Glomerular endothelial cell (primary cell): ENCODE measurements at regions not wholly inside any gene's neighbourhood (a gene's known extent, or its start where the extent isn't known, plus 50 kb on each side); places are given as distances from the start of the nearest gene placed in this dataset.

Experiments used
- DNase-seq: peaks from one replicate; pipeline ENCODE4 v3.0.0-alpha.2; 2011; ENCODE audit warnings: low read depth, low spot score; ENCODE audit errors: extremely low read depth

- no peak for DNase-seq
These were observed 665.0 kb downstream of the NTRK3 start for GRCh38 chr15:87591582-87591981.

DNA sequence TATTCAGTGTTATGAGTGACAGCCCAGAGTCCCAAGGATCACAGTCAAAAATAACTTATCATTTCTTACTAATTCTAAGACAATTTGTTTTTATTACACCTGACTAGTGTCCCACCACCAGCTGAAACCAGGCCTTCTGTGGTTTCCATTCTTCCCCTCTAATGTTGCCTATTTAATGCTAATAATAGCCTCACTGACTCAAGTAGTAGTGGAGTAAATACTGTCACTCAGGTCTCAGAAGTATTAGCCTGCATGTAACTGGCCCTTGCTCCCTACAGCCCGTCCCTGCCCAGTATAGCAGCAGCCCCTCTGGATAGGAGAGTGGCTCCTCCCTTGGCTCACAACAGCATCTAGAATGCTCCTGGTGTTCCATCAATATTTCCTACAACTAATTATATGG is 665.5 kb downstream of the NTRK3 start:
- DNase-seq = no peak

GRCh38 chr15:87589134-87589533 is 667.4 kb downstream of the NTRK3 start:
- DNase-seq = no peak

GRCh38 chr15:87582169-87582568 is 674.4 kb downstream of the NTRK3 start:
- no peak for DNase-seq

GRCh38 chr15:87579537-87579936 is 677.0 kb downstream of the NTRK3 start:
- DNase-seq = no peak

DNA sequence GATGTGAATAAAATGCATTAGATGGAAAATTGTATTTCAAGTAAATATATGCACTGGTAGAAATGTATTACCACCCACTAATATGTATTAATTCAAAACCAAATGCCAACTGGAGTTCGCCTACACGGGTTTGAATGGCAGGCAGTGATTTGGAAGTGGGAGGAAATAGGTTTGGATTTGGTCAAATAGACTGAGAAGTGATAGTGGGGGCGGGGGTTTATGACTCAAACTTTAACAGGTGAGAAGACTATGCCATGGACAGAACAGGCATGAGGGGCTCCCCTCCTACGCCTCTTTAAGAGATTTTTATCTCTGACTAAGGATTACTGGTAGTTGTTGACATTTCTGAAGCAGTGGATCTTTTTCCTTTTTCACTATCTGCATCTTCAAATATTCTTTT is 677.8 kb downstream of the NTRK3 start:
- no peak for DNase-seq

DNA sequence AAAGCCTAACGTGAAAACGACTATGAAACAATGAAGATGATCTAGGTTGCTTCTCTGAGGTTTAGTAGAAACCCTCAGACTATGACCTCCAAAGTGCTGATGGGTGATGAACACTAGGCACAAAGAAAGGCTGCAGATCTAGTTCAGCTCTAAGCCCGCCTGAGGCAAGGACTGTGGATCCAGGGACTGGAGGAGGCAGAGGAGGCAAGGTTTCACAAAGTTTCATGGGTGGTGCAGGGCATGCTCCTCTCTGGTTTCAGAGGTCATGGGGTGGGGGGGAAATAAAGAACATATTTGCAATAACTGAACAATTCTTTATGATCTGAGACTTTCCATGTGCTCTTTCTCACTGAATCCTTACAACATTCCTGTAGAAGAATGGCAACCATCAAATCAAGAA is 679.2 kb downstream of the NTRK3 start:
- no peak for DNase-seq

- DNase-seq = no peak
These were observed 679.9 kb downstream of the NTRK3 start for GRCh38 chr15:87576486-87577176.

DNA sequence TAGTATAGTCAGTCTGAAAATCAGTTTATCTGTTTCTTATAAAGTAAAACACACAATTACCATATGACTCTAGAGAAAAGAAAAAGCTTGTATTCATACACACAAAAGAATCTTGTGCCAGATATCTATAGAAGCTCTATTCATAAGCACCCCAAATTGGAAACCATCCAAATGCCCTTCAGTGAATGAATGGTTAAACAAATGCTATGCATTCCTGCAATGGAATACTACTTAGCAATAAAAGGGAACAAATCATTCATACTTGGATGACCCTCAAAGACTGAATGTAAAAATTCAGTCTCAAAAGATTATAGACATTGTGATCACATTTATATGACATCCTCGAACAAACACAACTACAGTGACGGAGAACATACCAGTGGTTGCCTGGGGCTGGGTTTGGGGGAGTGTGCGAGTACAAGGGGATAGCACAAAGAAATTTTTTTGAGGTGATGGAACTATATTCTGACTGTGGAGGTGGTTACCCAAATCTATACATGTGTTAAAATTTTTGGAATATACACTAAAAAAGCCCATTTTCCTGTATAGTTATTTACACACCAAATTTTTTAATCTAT is 680.6 kb downstream of the NTRK3 start:
- DNase-seq = no peak

GRCh38 chr15:87573534-87573933 is 683.0 kb downstream of the NTRK3 start:
- no peak for DNase-seq

DNA sequence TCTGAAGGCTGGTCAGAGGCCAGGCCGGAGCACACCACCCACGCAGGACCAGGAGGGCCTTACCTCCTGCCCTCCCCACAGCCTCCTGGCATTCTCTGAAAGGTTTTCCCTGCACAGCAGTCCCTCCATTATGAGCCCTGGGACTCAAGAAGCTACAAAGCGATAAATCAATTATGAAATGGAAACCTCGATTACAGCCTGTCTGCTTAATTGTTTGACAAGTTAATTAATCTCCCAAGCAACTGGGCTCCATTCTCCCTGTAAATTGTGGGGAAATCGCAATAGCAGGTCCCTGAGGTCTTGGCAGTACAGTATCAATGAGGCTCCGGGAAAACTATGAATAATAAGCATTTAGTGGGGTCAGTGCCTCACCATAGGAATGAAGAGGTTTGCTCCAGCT is 683.5 kb downstream of the NTRK3 start:
- DNase-seq = no peak

GRCh38 chr15:87572381-87572910 is 684.1 kb downstream of the NTRK3 start:
- DNase-seq = no peak

- DNase-seq = no peak
These were observed 686.3 kb downstream of the NTRK3 start for GRCh38 chr15:87570206-87570605.

DNA sequence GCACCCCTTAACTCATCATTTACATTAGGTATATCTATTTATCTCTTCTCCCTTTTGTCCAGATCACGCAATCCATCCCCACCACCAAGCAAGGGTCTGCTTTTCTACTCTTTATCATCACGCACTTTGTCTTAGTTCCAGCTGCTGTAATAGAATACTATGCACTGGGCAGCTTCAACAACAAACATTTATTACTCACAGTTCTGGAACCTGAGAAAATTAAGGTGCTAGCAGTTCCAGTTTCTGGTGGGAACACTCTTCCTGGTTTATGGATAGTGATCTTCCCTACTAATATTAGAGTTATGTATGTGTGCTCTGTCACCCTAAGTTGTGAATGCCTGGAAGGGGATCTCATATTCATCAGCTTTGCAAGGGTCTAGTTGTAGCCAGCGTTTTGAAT is 687.0 kb downstream of the NTRK3 start:
- no peak for DNase-seq

- DNase-seq = no peak
These were observed 689.0 kb downstream of the NTRK3 start for GRCh38 chr15:87567406-87568030.

- no peak for DNase-seq
These were observed 690.3 kb downstream of the NTRK3 start for GRCh38 chr15:87566236-87566635.

DNA sequence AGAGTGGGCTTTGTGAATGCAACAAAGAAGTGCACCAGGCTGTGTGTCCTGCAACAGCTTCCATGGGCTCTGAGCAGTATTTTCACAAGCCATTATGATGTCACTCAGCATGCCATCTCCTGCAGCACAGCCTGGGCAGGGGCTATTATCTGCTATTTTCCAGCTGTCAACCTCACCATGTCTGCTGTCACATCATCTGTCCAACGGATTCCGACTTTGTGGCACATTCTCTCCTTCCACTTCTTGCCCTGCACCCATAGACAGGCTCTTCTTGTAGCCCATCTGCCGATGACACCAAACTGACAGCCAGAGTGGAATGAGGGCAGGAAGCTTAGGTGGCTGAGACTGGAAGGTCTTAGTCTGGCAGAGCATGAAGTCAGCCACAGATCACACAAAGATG is 691.9 kb downstream of the NTRK3 start:
- no peak for DNase-seq

DNA sequence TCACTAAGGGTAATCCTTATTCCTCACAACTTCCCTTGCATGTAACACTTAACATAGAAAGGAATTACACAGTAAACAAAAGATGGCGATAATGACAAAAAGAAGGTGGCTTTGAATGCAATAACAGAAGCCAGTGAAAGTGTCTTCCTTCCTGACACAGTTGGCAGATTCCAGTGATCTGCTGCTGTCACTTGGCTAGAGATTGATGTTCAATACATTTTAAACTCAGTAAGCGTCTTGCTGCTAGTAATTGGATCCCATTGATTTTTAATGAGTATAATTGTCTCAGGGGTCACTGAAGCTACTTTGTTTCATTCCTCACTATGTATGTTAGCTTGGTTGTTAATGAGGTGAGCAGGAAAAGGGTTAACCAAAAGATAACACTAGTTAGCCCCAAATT is 692.7 kb downstream of the NTRK3 start:
- no peak for DNase-seq

- DNase-seq = no peak
These were observed 694.3 kb downstream of the NTRK3 start for GRCh38 chr15:87562203-87562602.

DNA sequence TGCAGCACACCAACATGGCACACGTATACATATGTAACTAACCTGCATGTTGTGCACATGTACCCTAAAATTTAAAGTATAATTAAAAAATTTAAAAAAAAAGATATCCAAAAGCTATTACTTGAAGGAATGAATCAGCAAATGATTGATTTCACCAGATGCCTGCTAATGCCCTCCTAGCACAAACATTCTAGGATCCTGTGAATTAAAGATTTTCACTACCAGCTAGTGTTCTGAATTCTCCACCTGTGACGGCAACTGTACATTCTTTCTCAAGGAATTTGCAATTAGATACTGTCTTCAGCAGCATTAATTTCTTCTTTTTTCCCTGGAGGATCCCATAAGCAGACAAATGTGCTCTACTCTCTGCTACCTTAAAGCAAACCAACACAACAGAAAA is 694.9 kb downstream of the NTRK3 start:
- no peak for DNase-seq

GRCh38 chr15:87557881-87558280 is 698.7 kb downstream of the NTRK3 start:
- no peak for DNase-seq

- no peak for DNase-seq
These were observed 699.7 kb downstream of the NTRK3 start for GRCh38 chr15:87556886-87557285.
